Activated naive CD8-positive, alpha-beta T cell treated with anti-CD3 and anti-CD28 coated beads, Interleukin-2, amount 50 U/mL, for 24 hours (primary cell): ENCODE measurements at regions not wholly inside any gene's neighbourhood (a gene's known extent, or its start where the extent isn't known, plus 50 kb on each side); places are given as distances from the start of the nearest gene placed in this dataset.

ENCODE experiments used
- ATAC-seq: fragments of 150-1000 bp; cut with Tn5 transposase; one replicate; pipeline ENCODE4 v1.10.0; 2021
- DNase-seq: peaks from one replicate; pipeline ENCODE4 v3.0.0; 2021
- H3K27ac Mint-ChIP-seq: one replicate; pipeline ENCODE4 v1.8.0; 2021; ENCODE audit warnings: mild to moderate bottlenecking, mixed read lengths
- H3K27me3 Mint-ChIP-seq: one replicate; pipeline ENCODE4 v1.8.0; 2021; ENCODE audit warnings: mixed read lengths
- H3K36me3 Mint-ChIP-seq: one replicate; pipeline ENCODE4 v1.8.0; 2021; ENCODE audit warnings: low read depth, mixed read lengths
- H3K4me1 Mint-ChIP-seq: one replicate; pipeline ENCODE4 v1.8.0; 2021; ENCODE audit warnings: mixed read lengths
- H3K4me3 Mint-ChIP-seq: one replicate; pipeline ENCODE4 v1.8.0; 2021; ENCODE audit warnings: mild to moderate bottlenecking, moderate library complexity, mixed read lengths
- H3K9me3 Mint-ChIP-seq: one replicate; pipeline ENCODE4 v1.8.0; 2021; ENCODE audit warnings: mixed read lengths

- DNase-seq (no peak), ATAC-seq (peak; percentile 37)
- Mint-ChIP-seq H3K27ac (no peak overlapping the region), H3K9me3 (peaks cover 22% of the 10 kb centered on the region), H3K36me3 (peaks cover 2% of the 10 kb centered on the region), H3K4me1 (peaks cover 4% of the 10 kb centered on the region), H3K27me3 (no peaks in the 10 kb centered on the region), H3K4me3 (no peak overlapping the region)
These were observed 58.2 kb downstream of the ESM1 start for GRCh38 chr5:54927097-54927746.

GRCh38 chr5:54924487-54924886, 60.9 kb downstream of the ESM1 start:
- no peak overlapping the region for H3K4me3 Mint-ChIP-seq
- peaks cover 2% of the 10 kb centered on the region for H3K36me3 Mint-ChIP-seq
- no peak for ATAC-seq
- H3K9me3 Mint-ChIP-seq = peaks cover 22% of the 10 kb centered on the region
- DNase-seq = no peak
- H3K27ac Mint-ChIP-seq = no peak overlapping the region
- peaks cover 20% of the 10 kb centered on the region for H3K27me3 Mint-ChIP-seq
- peaks cover 4% of the 10 kb centered on the region for H3K4me1 Mint-ChIP-seq

- Mint-ChIP-seq H3K27ac (no peak overlapping the region), H3K9me3 (no peaks in the 10 kb centered on the region), H3K27me3 (peaks cover 39% of the 10 kb centered on the region), H3K36me3 (no peaks in the 10 kb centered on the region), H3K4me1 (no peaks in the 10 kb centered on the region), H3K4me3 (no peak overlapping the region)
- DNase-seq (no peak), ATAC-seq (no peak)
These were observed 68.1 kb downstream of the ESM1 start for GRCh38 chr5:54917323-54917722.

- DNase-seq = no peak
- no peak overlapping the region for H3K4me3 Mint-ChIP-seq
- no peaks in the 10 kb centered on the region for H3K36me3 Mint-ChIP-seq
- no peaks in the 10 kb centered on the region for H3K9me3 Mint-ChIP-seq
- no peak overlapping the region for H3K27ac Mint-ChIP-seq
- no peak for ATAC-seq
- peaks cover 28% of the 10 kb centered on the region for H3K27me3 Mint-ChIP-seq
- no peaks in the 10 kb centered on the region for H3K4me1 Mint-ChIP-seq
These were observed 69.8 kb downstream of the ESM1 start for GRCh38 chr5:54915466-54916027.

- H3K27me3 Mint-ChIP-seq = peaks cover 25% of the 10 kb centered on the region
- no peaks in the 10 kb centered on the region for H3K9me3 Mint-ChIP-seq
- H3K27ac Mint-ChIP-seq = no peak overlapping the region
- H3K4me1 Mint-ChIP-seq = peaks cover 6% of the 10 kb centered on the region
- no peaks in the 10 kb centered on the region for H3K36me3 Mint-ChIP-seq
- DNase-seq = no peak
- no peak for ATAC-seq
- no peak overlapping the region for H3K4me3 Mint-ChIP-seq
These were observed 73.4 kb downstream of the ESM1 start for GRCh38 chr5:54912021-54912420.

- DNase-seq (no peak), ATAC-seq (no peak)
- Mint-ChIP-seq H3K36me3 (no peaks in the 10 kb centered on the region), H3K9me3 (no peaks in the 10 kb centered on the region), H3K27ac (no peak overlapping the region), H3K4me1 (peaks cover 6% of the 10 kb centered on the region), H3K27me3 (peaks cover 36% of the 10 kb centered on the region), H3K4me3 (no peak overlapping the region)
These were observed 75.2 kb downstream of the ESM1 start for GRCh38 chr5:54909911-54910870.

GRCh38 chr5:54908774-54909525, 76.4 kb downstream of the ESM1 start:
- Mint-ChIP-seq H3K27ac (no peak overlapping the region), H3K4me1 (peaks cover 8% of the 10 kb centered on the region), H3K9me3 (no peaks in the 10 kb centered on the region), H3K4me3 (no peak overlapping the region), H3K36me3 (no peaks in the 10 kb centered on the region), H3K27me3 (peaks cover 44% of the 10 kb centered on the region)
- ATAC-seq (no peak), DNase-seq (no peak)

GRCh38 chr5:54905942-54906537, 79.4 kb downstream of the ESM1 start:
- Mint-ChIP-seq H3K4me1 (peaks cover 26% of the 10 kb centered on the region), H3K9me3 (no peaks in the 10 kb centered on the region), H3K27ac (no peak overlapping the region), H3K4me3 (no peak overlapping the region), H3K27me3 (peaks cover 59% of the 10 kb centered on the region), H3K36me3 (no peaks in the 10 kb centered on the region)
- peak; percentile 76 for DNase-seq
- no peak for ATAC-seq

GRCh38 chr5:54905246-54905795, 80.1 kb downstream of the ESM1 start:
- ATAC-seq (no peak), DNase-seq (no peak)
- H3K4me1 Mint-ChIP-seq = peaks cover 25% of the 10 kb centered on the region
- no peak overlapping the region for H3K4me3 Mint-ChIP-seq
- H3K36me3 Mint-ChIP-seq = no peaks in the 10 kb centered on the region
- no peaks in the 10 kb centered on the region for H3K9me3 Mint-ChIP-seq
- H3K27ac Mint-ChIP-seq = no peak overlapping the region
- peaks cover 61% of the 10 kb centered on the region for H3K27me3 Mint-ChIP-seq

- H3K4me1 Mint-ChIP-seq = peaks cover 20% of the 10 kb centered on the region
- peaks cover 64% of the 10 kb centered on the region for H3K27me3 Mint-ChIP-seq
- no peak overlapping the region for H3K27ac Mint-ChIP-seq
- DNase-seq (no peak), ATAC-seq (no peak)
- no peaks in the 10 kb centered on the region for H3K9me3 Mint-ChIP-seq
- H3K36me3 Mint-ChIP-seq = no peaks in the 10 kb centered on the region
- no peak overlapping the region for H3K4me3 Mint-ChIP-seq
These were observed 81.0 kb downstream of the ESM1 start for GRCh38 chr5:54904425-54904824.

- Mint-ChIP-seq H3K4me1 (peaks cover 20% of the 10 kb centered on the region), H3K4me3 (peak overlapping the region; percentile 5), H3K36me3 (no peaks in the 10 kb centered on the region), H3K9me3 (no peaks in the 10 kb centered on the region), H3K27ac (peak overlapping the region; percentile 5), H3K27me3 (peaks cover 63% of the 10 kb centered on the region)
- peak; percentile 99 for ATAC-seq
- DNase-seq = peak; percentile 32
These were observed 82.5 kb downstream of the ESM1 start for GRCh38 chr5:54902791-54903473.

GRCh38 chr5:54900984-54901725, 84.2 kb downstream of the ESM1 start:
- DNase-seq (no peak), ATAC-seq (no peak)
- Mint-ChIP-seq H3K9me3 (no peaks in the 10 kb centered on the region), H3K27me3 (peaks cover 66% of the 10 kb centered on the region), H3K4me3 (no peak overlapping the region), H3K27ac (no peak overlapping the region), H3K4me1 (peaks cover 20% of the 10 kb centered on the region), H3K36me3 (no peaks in the 10 kb centered on the region)

GRCh38 chr5:54897001-54897400, 88.4 kb downstream of the ESM1 start:
- ATAC-seq (no peak), DNase-seq (no peak)
- Mint-ChIP-seq H3K9me3 (no peaks in the 10 kb centered on the region), H3K27ac (no peak overlapping the region), H3K36me3 (no peaks in the 10 kb centered on the region), H3K4me1 (peaks cover 12% of the 10 kb centered on the region), H3K4me3 (no peak overlapping the region), H3K27me3 (peaks cover 57% of the 10 kb centered on the region)
